ENCODE measurements at regions not wholly inside any gene's neighbourhood (a gene's known extent, or its start where the extent isn't known, plus 50 kb on each side); places are given as distances from the start of the nearest gene placed in this dataset.

GRCh38 chr2:155054712-155055111 lies 356.2 kb downstream of the KCNJ3 start:
- Histone ChIP-seq H3K4me3 (no peak overlapping the region), H3K27me3 (ENCODE audit: control insufficient read depth in 2 of 2, insufficient read depth in 2 of 2, low read length in 2 of 2) (no peaks in the 10 kb centered on the region), H2AFZ (ENCODE audit: low read depth, low read length) (no peak overlapping the region), H4K20me1 (replicated peaks; ENCODE audit: control insufficient read depth, insufficient read depth, low read length) (no peaks in the 10 kb centered on the region), H3K27ac (ENCODE audit: extremely low read depth, low read depth, low read length) (no peak overlapping the region), H3K9ac (ENCODE audit: insufficient read depth in 1 of 2, low read depth in 2 of 2, low read length in 2 of 2) (no peak overlapping the region), H3K4me2 (ENCODE audit: insufficient read depth, low read length) (no peak overlapping the region), H3K36me3 (ENCODE audit: control insufficient read depth, insufficient read depth, low read length) (no peaks in the 10 kb centered on the region), H3K9me3 (replicated peaks; ENCODE audit: control insufficient read depth, insufficient read depth, low read depth, low read length) (0 out of 2 replicates have a peak, but pooled peaks cover under 1% of the 10 kb centered on the region), H3K79me2 (ENCODE audit: control insufficient read depth, insufficient read depth, low read length) (no peaks in the 10 kb centered on the region), H3K9me1 (ENCODE audit: control insufficient read depth, insufficient read depth, low read length) (no peaks in the 10 kb centered on the region), H3K4me1 (replicated peaks in 1 of 2; ENCODE audit: control insufficient read depth in 2 of 2, insufficient read depth in 2 of 2, low read length in 2 of 2) (no peaks in the 10 kb centered on the region)
- ATAC-seq = no peak
- no TSS peak for BruUV-seq (replicated peaks)
- no peak for FAIRE-seq
- DNase-seq (ENCODE audit: extremely low read depth in 1 of 4, low spot score in 3 of 4) = no peak
- WGBS (ENCODE audit: insufficient coverage, low coverage, missing lambda C conversion rate) = under 1% methylated on average over 5 of the region's 5 CpGs
- ChIA-PET CTCF (ENCODE audit: low intra/inter-chr PET ratio) (interaction anchor here (0.7 kb wide), 1 partner anchor 1943 kb away, joined by 3 read pairs; no protein-coding TSS in a partner anchor), POLR2A (interaction anchor here (0.7 kb wide), 1 partner anchor 514 kb away, joined by 3 read pairs; no protein-coding TSS in a partner anchor)
- in situ Hi-C loops (cut with MboI) (no loop called here), intact Hi-C loops (cut with micrococcal nuclease) (no loop called here)
- TF ChIP-seq GMEB1 (CRISPR knock-in tag; IDR thresholded peaks at IDR 0.05) = no peak
- no peak for TF ChIP-seq SMAD3 (CRISPR knock-in tag; conservative IDR thresholded peaks at IDR 0.05)
- TF ChIP-seq KDM1A (IDR thresholded peaks at IDR 0.05) = no peak
- no peak for TF ChIP-seq THRAP3 (IDR thresholded peaks at IDR 0.05; ENCODE audit: borderline replicate concordance)
- TF ChIP-seq ATF7 (IDR thresholded peaks at IDR 0.05) = no peak
- no peak for TF ChIP-seq HNRNPH1 (optimal IDR thresholded peaks at IDR 0.05; ENCODE audit: low read depth, low read length)
- TF ChIP-seq HNRNPL (IDR thresholded peaks at IDR 0.05; ENCODE audit: low read depth, low read length) = no peak
- TF ChIP-seq ZBTB12 (CRISPR knock-in tag; IDR thresholded peaks at IDR 0.05) = no peak
- no peak for TF ChIP-seq ZNF717 (CRISPR knock-in tag; IDR thresholded peaks at IDR 0.05)
- no peak for TF ChIP-seq KLF10 (CRISPR knock-in tag; IDR thresholded peaks at IDR 0.05)
- TF ChIP-seq ATF3 (IDR thresholded peaks at IDR 0.05) = no peak
- no peak for TF ChIP-seq ATF3 (CRISPR knock-in tag; conservative IDR thresholded peaks at IDR 0.05)
- no peak for TF ChIP-seq MEF2A (IDR thresholded peaks at IDR 0.05; ENCODE audit: control insufficient read depth, low read depth, low read length)
- no peak for TF ChIP-seq ZNF197 (CRISPR knock-in tag; IDR thresholded peaks at IDR 0.05; ENCODE audit: low read depth)
- no peak for TF ChIP-seq TSC22D4 (tag; IDR thresholded peaks at IDR 0.05)

Data from K562 (cell line).